ENCODE measurements at regions not wholly inside any gene's neighbourhood (a gene's known extent, or its start where the extent isn't known, plus 50 kb on each side); places are given as distances from the start of the nearest gene placed in this dataset.
"Not testable (repeated sequence)": the region's sequence is repeated elsewhere in the genome, so short reads cannot be mapped to it uniquely, and the experiment has no call there.

DNA sequence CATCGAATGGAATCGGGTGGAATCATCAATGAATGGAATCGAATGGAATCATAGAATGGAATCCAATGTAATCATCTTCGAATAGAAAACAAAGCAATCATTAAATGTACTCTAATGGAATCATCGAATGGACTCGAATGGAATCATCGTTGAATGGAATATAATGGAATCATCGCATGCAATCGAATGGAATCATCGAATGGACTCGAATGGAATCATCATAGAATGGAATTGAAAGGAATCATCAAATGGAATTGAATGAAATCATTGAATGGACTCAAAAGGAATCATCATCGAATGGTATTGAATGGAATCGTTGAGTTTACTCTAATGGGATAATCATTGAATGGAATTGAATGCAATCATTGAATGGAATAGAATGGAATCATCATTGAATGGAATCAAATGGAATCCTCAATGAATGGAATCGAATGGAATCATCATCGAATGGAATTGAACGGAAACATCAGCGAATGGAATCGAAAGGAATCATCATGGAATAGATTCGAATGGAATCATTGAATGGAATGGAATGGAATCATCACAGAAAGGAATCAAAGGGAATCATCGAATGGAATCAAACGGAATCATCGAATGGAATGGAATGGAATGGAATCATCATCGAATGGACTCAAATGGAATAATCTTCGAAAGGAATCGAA, 234.9 kb downstream of the SHCBP1 start:
- WGBS (ENCODE audit: insufficient coverage) = 78% methylated on average over 13 of the region's 25 CpGs
- intact Hi-C loops (cut with micrococcal nuclease); H3K4me3 Mint-ChIP-seq; H3K27ac Mint-ChIP-seq; H3K4me1 ChIP-seq (ENCODE audit: control insufficient read depth in 1 of 2, insufficient read depth in 2 of 2, low read length in 2 of 2); H3K4me2 ChIP-seq (replicated peaks; ENCODE audit: extremely low read depth, low read length, poor library complexity, severe bottlenecking); H3K4me3 ChIP-seq (replicated peaks in 1 of 3; ENCODE audit: low read depth in 2 of 3, low read length in 3 of 3); H3K36me3 Mint-ChIP-seq; H3K27me3 ChIP-seq (ENCODE audit: control insufficient read depth in 2 of 2, insufficient read depth in 2 of 2, low read length in 2 of 2); H3K36me3 ChIP-seq (replicated peaks in 1 of 2; ENCODE audit: control insufficient read depth in 1 of 2, insufficient read depth in 2 of 2, low read length in 2 of 2); H3K27ac ChIP-seq (ENCODE audit: low read depth in 1 of 2, low read length in 2 of 2); H2AFZ ChIP-seq (ENCODE audit: insufficient read depth, low read depth, low read length, poor library complexity, severe bottlenecking); H3K27me3 Mint-ChIP-seq (ENCODE audit: low read depth in 3 of 3); H3K79me2 ChIP-seq (ENCODE audit: insufficient read depth, low read length); H4K20me1 ChIP-seq (ENCODE audit: insufficient read depth, low read length); H3K4me1 Mint-ChIP-seq; H3K9ac ChIP-seq (ENCODE audit: insufficient read depth, low read length, poor library complexity, severe bottlenecking): not testable (repeated sequence)
- peaks cover 8 to 21% (median 13%) of the 10 kb centered on the region in 7 donors for H3K9me3 Mint-ChIP-seq
- DNase-seq = peak in 1 of 3 donors; percentile 12
- peaks cover 0 to 34% of the 10 kb centered on the region in 2 donors for H3K9me3 ChIP-seq (replicated peaks in 1 of 2; ENCODE audit: control insufficient read depth in 1 of 2, insufficient read depth in 1 of 2, low read length in 2 of 2)

DNA sequence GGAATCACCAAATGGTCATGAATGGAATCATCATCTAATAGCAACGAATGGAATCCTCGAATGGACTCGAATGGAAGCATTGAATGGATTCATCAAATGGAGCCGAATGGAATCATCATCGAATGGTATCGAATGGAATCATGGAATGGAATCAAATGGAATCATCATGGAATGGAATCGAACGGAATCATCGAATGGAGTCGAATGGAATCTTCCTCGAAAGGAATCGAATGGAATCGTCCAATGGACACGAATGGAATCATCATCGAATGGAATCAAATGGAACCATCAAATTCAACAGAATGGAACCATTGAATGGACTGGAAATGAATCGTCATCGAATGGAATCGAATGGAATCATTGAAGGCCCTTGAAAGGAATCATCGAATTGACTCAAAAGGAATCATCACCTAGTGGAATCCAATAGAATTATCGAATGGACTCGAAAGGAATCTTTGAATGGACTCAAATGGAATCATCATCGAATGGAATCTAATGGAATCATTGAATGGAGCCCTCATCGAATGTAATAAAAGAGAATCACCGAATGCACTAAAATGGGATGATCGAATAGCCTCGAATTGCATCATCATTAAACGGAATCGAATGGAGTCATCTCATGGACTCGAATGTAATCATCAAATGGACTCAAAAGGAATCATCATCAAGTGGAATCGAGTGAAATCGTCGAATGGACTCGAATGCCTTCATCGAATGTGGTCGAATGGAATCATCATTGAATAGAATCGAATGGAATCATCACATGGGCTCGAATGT, 236.7 kb downstream of the SHCBP1 start:
- H3K36me3 Mint-ChIP-seq; H3K9ac ChIP-seq (ENCODE audit: insufficient read depth, low read length, poor library complexity, severe bottlenecking); H3K4me2 ChIP-seq (replicated peaks; ENCODE audit: extremely low read depth, low read length, poor library complexity, severe bottlenecking); H3K79me2 ChIP-seq (ENCODE audit: insufficient read depth, low read length); H3K4me1 Mint-ChIP-seq; H4K20me1 ChIP-seq (ENCODE audit: insufficient read depth, low read length); H3K4me3 ChIP-seq (replicated peaks in 1 of 3; ENCODE audit: low read depth in 2 of 3, low read length in 3 of 3); H3K27ac Mint-ChIP-seq; H3K4me1 ChIP-seq (ENCODE audit: control insufficient read depth in 1 of 2, insufficient read depth in 2 of 2, low read length in 2 of 2); H3K4me3 Mint-ChIP-seq; H3K27me3 Mint-ChIP-seq (ENCODE audit: low read depth in 3 of 3); H3K36me3 ChIP-seq (replicated peaks in 1 of 2; ENCODE audit: control insufficient read depth in 1 of 2, insufficient read depth in 2 of 2, low read length in 2 of 2); H3K27ac ChIP-seq (ENCODE audit: low read depth in 1 of 2, low read length in 2 of 2); H3K27me3 ChIP-seq (ENCODE audit: control insufficient read depth in 2 of 2, insufficient read depth in 2 of 2, low read length in 2 of 2); H2AFZ ChIP-seq (ENCODE audit: insufficient read depth, low read depth, low read length, poor library complexity, severe bottlenecking); intact Hi-C loops (cut with micrococcal nuclease): not testable (repeated sequence)
- H3K9me3 ChIP-seq (replicated peaks in 1 of 2; ENCODE audit: control insufficient read depth in 1 of 2, insufficient read depth in 1 of 2, low read length in 2 of 2) = peaks cover 0 to 32% of the 10 kb centered on the region in 2 donors
- 74% methylated on average over 28 of the region's 37 CpGs for WGBS (ENCODE audit: insufficient coverage)
- DNase-seq = peak; percentile 28 to 44 (median 36)
- peaks cover 6 to 18% (median 10%) of the 10 kb centered on the region in 7 donors for H3K9me3 Mint-ChIP-seq

- H3K9ac ChIP-seq (ENCODE audit: insufficient read depth, low read length, poor library complexity, severe bottlenecking); H3K27me3 ChIP-seq (ENCODE audit: control insufficient read depth in 2 of 2, insufficient read depth in 2 of 2, low read length in 2 of 2); H3K36me3 Mint-ChIP-seq; intact Hi-C loops (cut with micrococcal nuclease); H3K4me2 ChIP-seq (replicated peaks; ENCODE audit: extremely low read depth, low read length, poor library complexity, severe bottlenecking); H3K79me2 ChIP-seq (ENCODE audit: insufficient read depth, low read length); H4K20me1 ChIP-seq (ENCODE audit: insufficient read depth, low read length); H3K27ac Mint-ChIP-seq; H3K4me1 ChIP-seq (ENCODE audit: control insufficient read depth in 1 of 2, insufficient read depth in 2 of 2, low read length in 2 of 2); H3K27ac ChIP-seq (ENCODE audit: low read depth in 1 of 2, low read length in 2 of 2); H2AFZ ChIP-seq (ENCODE audit: insufficient read depth, low read depth, low read length, poor library complexity, severe bottlenecking); H3K4me3 Mint-ChIP-seq; H3K4me3 ChIP-seq (replicated peaks in 1 of 3; ENCODE audit: low read depth in 2 of 3, low read length in 3 of 3); H3K36me3 ChIP-seq (replicated peaks in 1 of 2; ENCODE audit: control insufficient read depth in 1 of 2, insufficient read depth in 2 of 2, low read length in 2 of 2); H3K4me1 Mint-ChIP-seq; H3K27me3 Mint-ChIP-seq (ENCODE audit: low read depth in 3 of 3): not testable (repeated sequence)
- H3K9me3 ChIP-seq (replicated peaks in 1 of 2; ENCODE audit: control insufficient read depth in 1 of 2, insufficient read depth in 1 of 2, low read length in 2 of 2) = peaks cover 0 to 27% of the 10 kb centered on the region in 2 donors
- WGBS (ENCODE audit: insufficient coverage) = 73% methylated on average over 12 of the region's 16 CpGs
- H3K9me3 Mint-ChIP-seq = peaks cover 6 to 18% (median 10%) of the 10 kb centered on the region in 7 donors
- DNase-seq = peak in 2 of 3 donors; percentile 4 to 12
Measured at GRCh38 chr16:46383581-46383980, 237.6 kb downstream of the SHCBP1 start.

DNA sequence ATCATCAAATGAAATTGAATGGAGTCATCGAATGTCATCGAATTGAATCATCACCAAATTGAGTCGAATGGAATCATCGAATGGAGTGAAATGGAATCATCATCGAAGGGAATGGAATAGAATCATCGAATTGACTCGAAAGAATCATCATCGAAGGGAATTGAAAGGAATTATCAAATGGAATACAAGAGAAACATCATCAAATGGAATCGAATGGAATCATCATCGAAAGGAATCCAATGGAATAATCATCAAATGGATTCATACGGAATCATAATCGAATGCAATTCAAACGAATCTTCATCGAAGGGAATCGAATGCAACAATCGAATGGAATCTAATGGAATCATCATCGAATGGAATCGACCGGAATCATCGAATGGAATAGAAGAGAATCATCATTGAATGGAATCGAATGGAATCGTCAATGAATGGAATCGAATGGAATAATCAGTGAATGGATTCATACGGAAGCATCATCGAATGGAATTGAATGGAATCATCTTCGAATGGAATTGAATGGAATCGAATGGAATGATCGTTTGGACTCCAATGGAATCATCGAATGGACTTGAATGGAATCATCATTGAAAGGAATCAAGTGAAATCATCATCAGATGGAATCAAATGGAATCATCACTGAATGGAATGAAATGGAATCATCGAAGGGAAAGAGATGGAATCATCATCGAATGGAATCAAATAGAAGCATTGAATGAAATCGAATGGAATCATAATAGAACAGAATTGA, 238.2 kb downstream of the SHCBP1 start:
- H4K20me1 ChIP-seq (ENCODE audit: insufficient read depth, low read length); H3K36me3 ChIP-seq (replicated peaks in 1 of 2; ENCODE audit: control insufficient read depth in 1 of 2, insufficient read depth in 2 of 2, low read length in 2 of 2); H3K27me3 Mint-ChIP-seq (ENCODE audit: low read depth in 3 of 3); H3K9ac ChIP-seq (ENCODE audit: insufficient read depth, low read length, poor library complexity, severe bottlenecking); H3K4me3 Mint-ChIP-seq; H3K4me1 ChIP-seq (ENCODE audit: control insufficient read depth in 1 of 2, insufficient read depth in 2 of 2, low read length in 2 of 2); H3K4me1 Mint-ChIP-seq; H3K4me3 ChIP-seq (replicated peaks in 1 of 3; ENCODE audit: low read depth in 2 of 3, low read length in 3 of 3); H3K27ac ChIP-seq (ENCODE audit: low read depth in 1 of 2, low read length in 2 of 2); intact Hi-C loops (cut with micrococcal nuclease); H3K36me3 Mint-ChIP-seq; H3K79me2 ChIP-seq (ENCODE audit: insufficient read depth, low read length); H3K4me2 ChIP-seq (replicated peaks; ENCODE audit: extremely low read depth, low read length, poor library complexity, severe bottlenecking); H3K27ac Mint-ChIP-seq; H3K27me3 ChIP-seq (ENCODE audit: control insufficient read depth in 2 of 2, insufficient read depth in 2 of 2, low read length in 2 of 2); H2AFZ ChIP-seq (ENCODE audit: insufficient read depth, low read depth, low read length, poor library complexity, severe bottlenecking): not testable (repeated sequence)
- DNase-seq = peak in 2 of 3 donors; percentile 24 to 39
- peaks cover 0 to 27% of the 10 kb centered on the region in 2 donors for H3K9me3 ChIP-seq (replicated peaks in 1 of 2; ENCODE audit: control insufficient read depth in 1 of 2, insufficient read depth in 1 of 2, low read length in 2 of 2)
- WGBS (ENCODE audit: insufficient coverage) = 88% methylated on average over 20 of the region's 32 CpGs
- peaks cover 6 to 17% (median 10%) of the 10 kb centered on the region in 7 donors for H3K9me3 Mint-ChIP-seq

All from CD14-positive monocyte (primary cell).